ENCODE measurements at regions not wholly inside any gene's neighbourhood (a gene's known extent, or its start where the extent isn't known, plus 50 kb on each side); places are given as distances from the start of the nearest gene placed in this dataset.

- TF ChIP-seq CTCF (conservative IDR thresholded peaks at IDR 0.05), result no peak
- TF ChIP-seq ZFX (IDR thresholded peaks at IDR 0.05), result no peak
These were observed 52.8 kb downstream of the SOX2 start for GRCh38 chr3:181764544-181764943.

Measured in C4-2B (cell line).